BJ (cell line): ENCODE measurements at regions not wholly inside any gene's neighbourhood (a gene's known extent, or its start where the extent isn't known, plus 50 kb on each side); places are given as distances from the start of the nearest gene placed in this dataset.

Experiments
- CTCF ChIA-PET: fragments of 350-600 bp; formaldehyde crosslinking; extraction: SDS; loops from one replicate; lab custom pipeline; 2021; ENCODE audit warnings: antibody characterized with exemption, inconsistent platforms; lab: Yijun Ruan, JAX
- POLR2A ChIA-PET: fragments of 300-600 bp; sonication (Branson Sonifier 250); formaldehyde crosslinking; extraction: SDS; loops from one replicate; lab custom pipeline; 2021; ENCODE audit warnings: antibody characterized with exemption; lab: Charles Lee
- DNase-seq: peaks from one replicate; pipeline ENCODE4 v3.0.0-alpha.2; 2011; ENCODE audit warnings: low read depth
- H3K27me3 ChIP-seq: 2 replicates; pipeline ENCODE4 v1.6.0; 2011; ENCODE audit warnings: low read length; ENCODE audit not compliant: control insufficient read depth, insufficient read depth
- H3K36me3 ChIP-seq: 2 replicates; pipeline ENCODE4 v1.5.1; 2011; ENCODE audit warnings: low read length; ENCODE audit not compliant: control insufficient read depth, insufficient read depth
- H3K4me3 ChIP-seq: 2 replicates; pipeline ENCODE4 v1.5.1; 2011; ENCODE audit warnings: low read depth, mild to moderate bottlenecking, control low read depth, low read length
- CTCF ChIP-seq: IDR thresholded peaks from 2 replicates; pipeline ENCODE4 v1.5.1; 2011; ENCODE audit warnings: low read depth, mild to moderate bottlenecking, control low read depth, inconsistent platforms, low read length, moderate library complexity; ENCODE audit not compliant: insufficient read depth

GRCh38 chr18:24584205-24584604 lies 123.8 kb downstream of the HRH4 start:
- no peak overlapping the region for H3K4me3 ChIP-seq
- TF ChIP-seq CTCF = no peak
- ChIA-PET CTCF (interaction anchor here (1.1 kb wide), 1 partner anchor 143 kb away, joined by 6 read pairs; no protein-coding TSS in a partner anchor), POLR2A (no interaction called here)
- no peaks in the 10 kb centered on the region for H3K36me3 ChIP-seq
- H3K27me3 ChIP-seq = 0 out of 2 replicates have a peak, but pooled peaks cover 1% of the 10 kb centered on the region
- DNase-seq = no peak

- no peaks in the 10 kb centered on the region for H3K36me3 ChIP-seq
- no peak for DNase-seq
- no peak overlapping the region for H3K4me3 ChIP-seq
- no peak for TF ChIP-seq CTCF
- ChIA-PET POLR2A (no interaction called here), CTCF (interaction anchor here (1.1 kb wide), 1 partner anchor 142 kb away, joined by 6 read pairs; no protein-coding TSS in a partner anchor)
- 0 out of 2 replicates have a peak, but pooled peaks cover 1% of the 10 kb centered on the region for H3K27me3 ChIP-seq
These were observed 124.4 kb downstream of the HRH4 start for GRCh38 chr18:24584813-24585212.

- Histone ChIP-seq H3K27me3 (0 out of 2 replicates have a peak, but pooled peaks cover 1% of the 10 kb centered on the region), H3K36me3 (no peaks in the 10 kb centered on the region), H3K4me3 (no peak overlapping the region)
- CTCF ChIA-PET = no interaction called here
- no peak for TF ChIP-seq CTCF
- POLR2A ChIA-PET = no interaction called here
- DNase-seq = no peak
These were observed 125.6 kb downstream of the HRH4 start for GRCh38 chr18:24585996-24586566.

- Histone ChIP-seq H3K4me3 (no peak overlapping the region), H3K36me3 (no peaks in the 10 kb centered on the region), H3K27me3 (0 out of 2 replicates have a peak, but pooled peaks cover 1% of the 10 kb centered on the region)
- TF ChIP-seq CTCF = no peak
- DNase-seq = no peak
- ChIA-PET CTCF (interaction anchor here (1.0 kb wide), 1 partner anchor 10 kb away, joined by 3 read pairs; no protein-coding TSS in a partner anchor), POLR2A (no interaction called here)
These were observed 126.4 kb downstream of the HRH4 start for GRCh38 chr18:24586662-24587360.

GRCh38 chr18:24588440-24588839 lies 128.0 kb downstream of the HRH4 start:
- Histone ChIP-seq H3K36me3 (no peaks in the 10 kb centered on the region), H3K4me3 (no peak overlapping the region), H3K27me3 (0 out of 2 replicates have a peak, but pooled peaks cover 3% of the 10 kb centered on the region)
- ChIA-PET POLR2A (no interaction called here), CTCF (interaction anchor here (1.5 kb wide), 1 partner anchor 139 kb away, joined by 5 read pairs; no protein-coding TSS in a partner anchor)
- no peak for DNase-seq
- TF ChIP-seq CTCF = no peak
